HG03378 (cell line): ENCODE measurements at regions not wholly inside any gene's neighbourhood (a gene's known extent, or its start where the extent isn't known, plus 50 kb on each side); places are given as distances from the start of the nearest gene placed in this dataset.
A peak's percentile ranks its signal among the peaks of the same experiment; 100 is the strongest.

Experiments used
- ATAC-seq: cut with Tn5 transposase; IDR thresholded peaks from one replicate; pipeline ENCODE4 v1.9.1; 2021; ENCODE audit warnings: mild to moderate bottlenecking, moderate library complexity; ENCODE audit not compliant: unreplicated experiment

- no peak for ATAC-seq
Measured at GRCh38 chr5:125750147-125750860, 672.9 kb upstream of the GRAMD2B start.

- ATAC-seq: no peak
Measured at GRCh38 chr5:125750861-125751186, 672.4 kb upstream of the GRAMD2B start.

- ATAC-seq: no peak
Measured at GRCh38 chr5:125756456-125756855, 666.8 kb upstream of the GRAMD2B start.

- ATAC-seq: no peak
Measured at GRCh38 chr5:125766706-125767105, 656.5 kb upstream of the GRAMD2B start.

- no peak for ATAC-seq
Measured at GRCh38 chr5:125775896-125776295, 647.3 kb upstream of the GRAMD2B start.

GRCh38 chr5:125776656-125777139 is 646.5 kb upstream of the GRAMD2B start:
- no peak for ATAC-seq

GRCh38 chr5:125778791-125779190 is 644.4 kb upstream of the GRAMD2B start:
- ATAC-seq: no peak

GRCh38 chr5:125785407-125785806 is 637.8 kb upstream of the GRAMD2B start:
- ATAC-seq: no peak

GRCh38 chr5:125786021-125786420 is 637.2 kb upstream of the GRAMD2B start:
- no peak for ATAC-seq

- ATAC-seq: no peak
Measured at GRCh38 chr5:125793470-125793869, 629.7 kb upstream of the GRAMD2B start.

GRCh38 chr5:125794922-125795321 is 628.3 kb upstream of the GRAMD2B start:
- no peak for ATAC-seq

GRCh38 chr5:125798307-125798706 is 624.9 kb upstream of the GRAMD2B start:
- ATAC-seq: no peak

GRCh38 chr5:125812651-125813050 is 610.6 kb upstream of the GRAMD2B start:
- no peak for ATAC-seq

- ATAC-seq: no peak
Measured at GRCh38 chr5:125813221-125813974, 609.8 kb upstream of the GRAMD2B start.

GRCh38 chr5:125814119-125814518 is 609.1 kb upstream of the GRAMD2B start:
- ATAC-seq: no peak

GRCh38 chr5:125823572-125823971 is 599.6 kb upstream of the GRAMD2B start:
- ATAC-seq: no peak

GRCh38 chr5:125826214-125826613 is 597.0 kb upstream of the GRAMD2B start:
- ATAC-seq: no peak

GRCh38 chr5:125829349-125829748 is 593.9 kb upstream of the GRAMD2B start:
- peak; percentile 80 for ATAC-seq

GRCh38 chr5:125833398-125833797 is 589.8 kb upstream of the GRAMD2B start:
- ATAC-seq: no peak

GRCh38 chr5:125834438-125835115 is 588.6 kb upstream of the GRAMD2B start:
- no peak for ATAC-seq

- ATAC-seq: no peak
Measured at GRCh38 chr5:125835293-125836172, 587.7 kb upstream of the GRAMD2B start.
